UCSD-AML1 (cell line): ENCODE measurements at regions not wholly inside any gene's neighbourhood (a gene's known extent, or its start where the extent isn't known, plus 50 kb on each side); places are given as distances from the start of the nearest gene placed in this dataset.
"Not testable (repeated sequence)": the region's sequence is repeated elsewhere in the genome, so short reads cannot be mapped to it uniquely, and the experiment has no call there.

Experiments
- DNase-seq: peaks from one replicate; lab custom pipeline; 2025; ENCODE audit not compliant: unreplicated experiment; lab: John Stamatoyannopoulos, UW

DNA sequence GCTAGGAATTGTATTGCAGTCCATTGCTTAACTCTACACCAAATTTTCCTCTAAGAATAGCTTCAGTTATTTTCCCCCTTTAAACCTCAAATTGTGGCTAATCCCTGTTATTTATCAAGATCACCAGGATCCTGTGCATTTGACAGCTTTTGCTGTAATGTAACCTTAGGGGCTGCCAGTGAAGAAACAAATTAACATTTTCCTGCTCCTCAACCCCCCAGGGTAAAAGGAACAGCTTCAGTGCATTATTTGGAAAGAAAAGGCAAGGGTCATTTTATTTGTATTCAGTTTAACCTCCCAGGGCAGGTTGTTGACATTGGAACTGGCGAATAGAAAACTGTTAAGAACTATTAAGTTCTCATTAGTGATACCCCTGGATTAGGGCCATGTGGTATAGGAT, 57.0 kb downstream of the PCDH20 start:
- DNase-seq, result no peak

DNA sequence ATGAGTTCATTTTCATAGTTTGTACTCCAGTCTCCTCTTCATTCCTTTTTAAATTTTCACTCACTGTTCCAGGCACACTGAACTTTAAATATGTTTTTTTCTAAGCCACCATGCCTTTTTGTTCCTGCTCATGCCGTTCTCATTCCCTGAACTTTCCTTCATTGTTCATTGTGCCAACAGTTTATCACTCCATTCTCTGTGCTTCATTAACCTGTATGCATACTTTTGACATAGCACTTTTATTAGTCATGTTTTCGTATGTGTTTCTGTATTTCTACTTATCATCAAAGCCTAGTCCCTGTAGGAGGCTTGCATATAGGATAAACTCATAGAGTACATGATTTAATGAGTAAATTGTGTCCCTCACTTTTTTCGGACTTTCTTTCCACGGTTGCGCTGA, 65.3 kb downstream of the PCDH20 start:
- DNase-seq, result no peak

DNA sequence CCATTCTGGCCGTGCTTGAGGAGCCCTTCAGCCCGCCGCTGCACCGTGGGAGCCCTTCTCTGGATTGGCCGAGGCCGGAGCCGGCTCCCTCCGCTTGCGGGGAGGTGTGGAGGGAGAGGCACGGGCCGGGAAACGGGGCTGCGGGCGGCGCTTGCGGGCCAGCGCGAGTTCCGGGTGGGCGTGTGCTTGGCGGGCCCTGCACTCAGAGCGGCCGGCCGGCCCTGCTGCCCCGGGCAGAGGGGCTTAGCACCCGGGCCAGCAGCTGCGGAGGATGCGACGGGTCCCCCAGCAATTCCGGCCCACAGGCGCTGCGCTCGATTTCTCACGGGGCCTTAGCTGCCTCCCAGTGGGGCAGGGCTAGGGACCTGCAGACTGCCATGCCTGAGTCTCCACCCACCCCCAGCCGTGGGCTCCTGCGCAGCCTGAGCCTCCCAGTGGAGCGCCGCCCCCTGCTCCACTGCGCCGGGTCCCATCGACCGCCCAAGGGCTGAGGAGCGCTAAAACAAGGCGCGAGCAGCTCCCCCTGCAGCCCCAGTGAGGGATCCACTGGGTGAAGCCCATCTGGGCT, 76.5 kb downstream of the PCDH20 start:
- DNase-seq, result no peak

- no peak for DNase-seq
Measured at GRCh38 chr13:61316647-61317046, 99.0 kb downstream of the PCDH20 start.

- no peak for DNase-seq
Measured at GRCh38 chr13:61294467-61295191, 121.0 kb downstream of the PCDH20 start.

- DNase-seq, result peak; percentile 7
Measured at GRCh38 chr13:61286148-61286745, 129.4 kb downstream of the PCDH20 start.

DNA sequence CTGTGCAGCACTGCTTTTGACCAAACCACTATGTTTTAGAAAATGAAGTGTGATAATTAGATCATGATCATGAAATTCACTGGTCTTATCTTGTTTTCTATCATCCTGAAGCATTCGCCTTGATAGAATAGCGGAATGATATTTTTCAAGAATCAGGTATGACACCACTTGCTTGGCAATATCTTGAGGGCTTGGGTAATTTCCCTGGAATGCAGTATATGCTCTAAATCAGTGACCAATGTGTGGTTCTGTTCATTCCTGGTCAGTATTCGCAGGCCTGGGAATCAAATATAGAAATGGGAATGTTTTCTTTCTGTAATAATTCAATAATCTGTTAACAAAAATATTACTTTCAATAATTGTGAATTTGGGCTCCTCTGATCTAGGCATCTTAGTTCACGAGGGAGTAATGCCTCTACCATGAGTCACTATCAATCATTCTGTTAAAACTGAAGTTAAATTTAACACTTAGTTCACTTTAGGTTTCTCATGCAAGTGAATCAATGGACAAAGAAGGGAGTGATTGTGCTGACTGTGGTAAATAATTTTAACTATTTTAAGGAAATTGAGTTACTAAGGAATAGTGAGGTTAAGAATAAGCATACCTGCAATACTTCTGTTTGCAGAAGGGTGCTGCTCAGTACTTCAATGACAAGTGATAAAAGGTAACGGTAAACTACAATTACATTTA, 137.9 kb downstream of the PCDH20 start:
- DNase-seq, result no peak

- DNase-seq, result no peak
Measured at GRCh38 chr13:61277088-61277487, 138.6 kb downstream of the PCDH20 start.

DNA sequence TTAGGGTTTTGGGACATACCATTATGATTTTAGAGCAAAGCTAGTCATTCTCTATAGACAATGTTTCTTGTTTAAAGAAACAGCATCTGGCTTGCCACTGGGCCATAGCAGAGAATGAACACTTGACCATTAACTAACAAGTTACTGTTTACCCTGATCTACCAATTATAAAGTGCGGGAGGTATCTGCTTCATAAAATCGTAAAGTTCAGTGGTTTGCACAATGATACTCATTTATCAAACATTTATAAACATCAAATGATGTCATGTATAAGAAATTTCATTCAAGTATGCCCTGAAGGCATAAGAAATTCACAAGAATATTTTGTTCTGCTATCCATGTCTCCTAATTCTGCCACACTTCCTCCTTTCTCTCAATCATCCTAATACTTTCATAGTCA, 139.2 kb downstream of the PCDH20 start:
- no peak for DNase-seq

- no peak for DNase-seq
Measured at GRCh38 chr13:61275736-61276135, 139.9 kb downstream of the PCDH20 start.

GRCh38 chr13:61275251-61275650, 140.4 kb downstream of the PCDH20 start:
- no peak for DNase-seq

DNA sequence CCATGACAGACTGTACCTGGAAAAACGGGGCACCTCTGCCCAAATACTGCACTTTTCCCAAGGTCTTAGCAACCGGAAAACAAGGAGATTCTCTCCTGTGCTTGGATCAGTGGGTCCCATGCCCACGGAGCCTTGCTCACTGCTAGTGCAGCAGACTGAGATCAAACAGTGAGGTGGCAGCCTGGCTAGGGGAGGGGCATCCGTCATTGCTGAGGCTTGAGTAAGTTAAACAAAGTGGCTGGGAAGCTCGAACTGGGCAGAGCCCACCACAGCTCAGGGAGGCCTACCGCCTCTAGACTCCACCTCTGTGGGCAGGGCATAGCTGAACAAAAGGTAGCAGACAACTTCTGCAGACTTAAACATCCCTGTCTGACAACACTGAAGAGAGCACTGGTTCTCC, 148.8 kb downstream of the PCDH20 start:
- not testable (repeated sequence) for DNase-seq

- DNase-seq, result no peak
Measured at GRCh38 chr13:61261746-61262472, 153.7 kb downstream of the PCDH20 start.

DNA sequence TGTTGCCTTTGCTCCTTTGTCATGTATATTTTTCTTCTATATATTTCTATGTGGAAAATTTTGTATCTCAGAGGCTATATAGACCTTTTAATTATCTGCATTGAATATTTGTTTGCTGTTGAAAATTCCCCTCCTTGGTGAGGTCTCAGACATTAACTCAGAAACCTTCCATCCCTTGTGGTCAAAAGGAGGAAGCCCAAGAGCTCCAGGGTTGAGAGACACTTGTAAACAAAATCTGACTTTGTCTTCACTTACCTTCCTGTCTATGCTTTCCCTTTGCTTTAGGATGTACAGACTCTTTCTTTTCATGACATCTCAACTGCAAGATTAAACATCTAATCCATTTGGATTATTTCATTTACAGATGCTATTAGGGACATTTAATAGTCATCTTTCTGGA, 157.5 kb downstream of the PCDH20 start:
- DNase-seq, result no peak

GRCh38 chr13:61255040-61255796, 160.4 kb downstream of the PCDH20 start:
- DNase-seq, result peak; percentile 3

DNA sequence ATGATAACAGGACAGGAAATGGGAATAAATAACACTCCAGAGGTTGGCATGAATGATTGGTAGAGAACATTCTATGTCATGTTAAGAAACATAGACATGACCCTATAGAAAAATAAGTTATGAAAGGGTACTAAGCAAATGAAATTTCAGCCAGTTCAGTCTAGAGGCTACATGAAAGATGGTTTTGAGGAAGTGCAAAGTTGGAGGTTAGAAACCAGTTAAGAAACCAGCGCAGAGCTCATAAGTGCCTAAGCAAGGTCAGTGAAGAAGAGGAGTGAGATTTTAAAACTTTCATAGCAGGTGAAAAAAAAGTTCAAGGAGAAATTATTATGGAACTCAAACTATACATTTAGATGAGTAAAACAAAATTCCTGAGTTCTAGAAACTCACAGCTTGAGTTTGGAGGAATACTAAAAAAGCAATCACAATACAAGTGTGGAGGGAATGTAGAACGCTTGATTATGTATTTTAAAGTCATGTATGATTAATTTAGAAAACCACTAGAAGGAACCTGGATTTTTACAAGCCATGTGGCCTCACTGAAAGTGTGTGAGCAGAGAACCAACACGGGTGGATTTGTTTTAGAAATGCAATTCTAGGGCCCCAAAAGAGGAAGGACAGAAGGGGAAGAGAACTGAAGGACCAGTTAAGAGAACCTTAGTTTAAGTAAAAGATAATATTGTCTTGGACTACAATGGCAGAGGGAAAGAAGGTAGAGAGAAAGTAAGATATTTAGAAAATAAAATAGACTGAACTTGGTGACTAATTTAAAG, 162.4 kb downstream of the PCDH20 start:
- no peak for DNase-seq

GRCh38 chr13:61252213-61252612, 163.4 kb downstream of the PCDH20 start:
- no peak for DNase-seq

DNA sequence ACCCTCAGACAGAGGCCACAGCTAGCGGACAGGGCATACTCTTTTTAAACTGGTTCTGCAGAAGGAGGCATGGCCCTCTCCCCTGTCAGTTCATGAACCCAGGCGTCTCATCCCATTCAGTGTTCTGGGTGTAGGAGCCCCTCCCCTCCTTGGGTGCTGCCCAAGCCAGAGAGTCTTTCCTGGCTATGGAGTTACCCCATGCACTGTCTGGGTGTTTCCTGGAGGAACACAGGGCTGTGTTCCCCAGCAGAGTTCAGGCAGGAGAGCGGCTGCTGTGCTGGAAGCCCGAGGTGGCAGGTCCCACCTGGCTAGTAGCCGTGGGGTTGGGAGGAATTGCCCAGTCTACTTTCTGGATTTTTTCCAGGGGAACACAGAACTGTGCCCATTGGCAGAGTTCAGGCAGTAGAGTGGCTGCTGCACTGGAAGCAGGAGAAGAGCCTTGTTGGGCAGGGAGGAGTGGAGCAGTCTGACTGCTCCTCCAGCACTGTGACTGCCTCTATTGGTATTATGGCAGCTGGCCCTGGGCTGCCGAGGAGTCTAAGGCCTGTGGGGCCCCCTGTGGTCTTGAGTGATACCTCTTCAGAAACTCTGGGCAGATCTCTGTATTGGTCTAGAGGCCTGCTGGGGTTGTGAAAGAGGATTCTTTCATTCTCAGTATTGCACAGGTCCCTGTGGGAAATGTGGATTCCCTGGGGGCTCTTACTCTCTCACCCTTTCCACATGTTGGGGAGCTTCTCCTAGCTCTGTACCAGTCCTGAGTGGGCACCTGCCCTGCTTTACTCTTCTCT, 168.3 kb downstream of the PCDH20 start:
- DNase-seq, result peak; percentile 1

GRCh38 chr13:61246351-61246750, 169.3 kb downstream of the PCDH20 start:
- DNase-seq, result no peak
